Lung (tissue), 11 donors: ENCODE measurements at regions not wholly inside any gene's neighbourhood (a gene's known extent, or its start where the extent isn't known, plus 50 kb on each side); places are given as distances from the start of the nearest gene placed in this dataset.
A peak's percentile ranks its signal among the peaks of the same experiment; 100 is the strongest.

Source experiments
- ATAC-seq: fragments of 200-7000 bp; cut with Tn5 transposase; one replicate; pipeline ENCODE4 v1.9.1; 2020; ENCODE audit warnings: moderate number of reproducible peaks; ENCODE audit not compliant: insufficient read depth, low FRiP score
- DNase-seq, 3 donors: peaks; one replicate each; pipeline ENCODE4 v3.0.0-alpha.2; 2013 to 2017
- H3K27ac ChIP-seq, 2 donors: one replicate each; pipeline ENCODE4 v1.5.1; 2013; ENCODE audit warnings: mild to moderate bottlenecking in 2 of 2, moderate library complexity in 2 of 2, control low read depth in 1 of 2, inconsistent platforms in 1 of 2, low read depth in 1 of 2, low read length in 1 of 2
- H3K27me3 ChIP-seq, 3 donors: one replicate each; pipeline ENCODE4 v1.5.1; 2013; ENCODE audit warnings: low read length in 2 of 3; ENCODE audit not compliant: control insufficient read depth in 3 of 3, insufficient read depth in 3 of 3
- H3K36me3 ChIP-seq, 4 donors: one replicate each; pipeline ENCODE4 v1.5.1; 2013; ENCODE audit warnings: low read length in 4 of 4, mild to moderate bottlenecking in 1 of 4, moderate library complexity in 1 of 4; ENCODE audit not compliant: control insufficient read depth in 4 of 4, insufficient read depth in 4 of 4
- H3K4me1 ChIP-seq, 5 donors: one replicate each; pipeline ENCODE4 v1.5.1; 2013; ENCODE audit warnings: low read length in 5 of 5, mild to moderate bottlenecking in 2 of 5, moderate library complexity in 1 of 5; ENCODE audit not compliant: control insufficient read depth in 5 of 5, insufficient read depth in 5 of 5
- H3K4me3 ChIP-seq: one replicate; pipeline ENCODE4 v1.5.1; 2013; ENCODE audit warnings: mild to moderate bottlenecking, control low read depth, moderate library complexity
- H3K9ac ChIP-seq, 2 donors: one replicate each; pipeline ENCODE4 v1.5.1; 2013; ENCODE audit warnings: low read length in 2 of 2, control low read depth in 1 of 2; ENCODE audit not compliant: insufficient read depth in 1 of 2
- H3K9me3 ChIP-seq, 4 donors: one replicate each; pipeline ENCODE4 v1.5.1; 2013; ENCODE audit warnings: low read length in 3 of 4, mild to moderate bottlenecking in 1 of 4, moderate library complexity in 1 of 4; ENCODE audit not compliant: control insufficient read depth in 4 of 4, insufficient read depth in 3 of 4
- CTCF ChIP-seq: IDR thresholded peaks from 2 replicates; pipeline ENCODE4 v1.5.1; 2012; ENCODE audit warnings: mild to moderate bottlenecking; ENCODE audit errors: control extremely low read depth, extremely low read depth
- WGBS, 2 donors: extraction: QIAGEN DNeasy Blood & Tissue Kit; methylation state at CpG; one replicate each; pipeline ENCODE4 v1.1.7; 2013; 5-methylcytosine and 5-hydroxymethylcytosine counted together
- donor health status: control.
- donor health status: control.
- donor health status: Bipolar disorder and iron deficiency.
- donor health status: healthy.
- donor health status: DM: yes; HTN: yes; CAD: no.

DNA sequence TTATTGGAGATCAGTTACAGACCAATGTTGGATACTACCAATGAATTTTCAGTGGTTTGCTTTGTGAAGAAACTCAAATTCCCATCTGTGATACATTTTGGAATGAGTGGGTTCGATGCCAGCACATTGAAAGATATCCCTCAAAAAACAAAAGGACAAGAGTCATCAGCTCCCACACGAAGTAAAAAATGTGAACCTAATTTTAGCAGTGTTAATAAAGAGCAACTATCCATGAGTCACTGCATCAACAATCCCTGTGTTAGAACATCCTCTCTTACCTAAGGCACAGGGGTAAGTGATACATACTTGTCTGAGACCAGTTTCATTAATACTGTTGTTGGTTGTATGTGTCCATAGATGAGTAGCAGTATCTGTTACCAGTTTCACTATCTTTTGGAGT lies 551.8 kb upstream of the SOX11 start:
- no peaks in the 10 kb centered on the region for H3K4me1 ChIP-seq
- 60 to 75% methylated on average over 2 of the region's 2 CpGs for WGBS, 2 donors
- no peak for DNase-seq
- peaks cover 0 to 3% (median 0%) of the 10 kb centered on the region in 4 donors for H3K9me3 ChIP-seq
- H3K27ac ChIP-seq: no peak overlapping the region
- no peaks in the 10 kb centered on the region for H3K36me3 ChIP-seq
- H3K27me3 ChIP-seq: no peaks in the 10 kb centered on the region
- H3K4me3 ChIP-seq: no peak overlapping the region
- no peak for TF ChIP-seq CTCF
- no peak for ATAC-seq
- no peak overlapping the region for H3K9ac ChIP-seq

DNA sequence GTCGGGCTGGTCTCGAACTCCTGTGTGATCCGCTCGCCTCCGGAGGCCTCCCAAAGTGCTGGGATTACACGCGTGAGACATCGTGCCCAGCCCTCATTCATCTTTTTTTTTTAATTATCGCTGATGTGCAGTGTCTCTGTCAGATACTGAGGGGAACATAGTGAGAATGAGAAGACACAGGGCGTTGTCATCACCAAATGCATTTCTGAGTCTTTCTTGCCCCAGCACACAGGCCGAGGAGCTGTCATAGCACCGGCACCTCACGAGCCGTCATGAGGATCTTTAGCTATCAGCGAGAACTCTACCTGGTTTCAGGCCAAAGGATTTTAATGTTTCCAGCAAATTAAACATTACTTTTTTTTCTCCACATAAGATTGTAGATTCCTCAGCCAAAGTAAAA lies 548.0 kb upstream of the SOX11 start:
- 83 to 86% methylated on average over 15 of the region's 15 CpGs for WGBS, 2 donors
- no peaks in the 10 kb centered on the region for H3K4me1 ChIP-seq
- ATAC-seq (no peak), DNase-seq (peak in 1 of 3 donors; percentile 8)
- no peak overlapping the region for H3K4me3 ChIP-seq
- peaks cover 0 to 6% (median 0%) of the 10 kb centered on the region in 4 donors for H3K9me3 ChIP-seq
- no peak overlapping the region for H3K9ac ChIP-seq
- no peaks in the 10 kb centered on the region for H3K27me3 ChIP-seq
- no peaks in the 10 kb centered on the region for H3K36me3 ChIP-seq
- no peak overlapping the region for H3K27ac ChIP-seq
- no peak for TF ChIP-seq CTCF

GRCh38 chr2:5145053-5145452 lies 547.1 kb upstream of the SOX11 start:
- no peak for TF ChIP-seq CTCF
- H3K4me3 ChIP-seq: no peak overlapping the region
- whole genome bisulfite sequencing, 2 donors: 84 to 92% methylated on average over 8 of the region's 8 CpGs
- no peaks in the 10 kb centered on the region for H3K4me1 ChIP-seq
- DNase-seq (no peak), ATAC-seq (no peak)
- H3K27ac ChIP-seq: no peak overlapping the region
- no peaks in the 10 kb centered on the region for H3K27me3 ChIP-seq
- H3K36me3 ChIP-seq: no peaks in the 10 kb centered on the region
- peaks cover 0 to 6% (median 0%) of the 10 kb centered on the region in 4 donors for H3K9me3 ChIP-seq
- no peak overlapping the region for H3K9ac ChIP-seq

DNA sequence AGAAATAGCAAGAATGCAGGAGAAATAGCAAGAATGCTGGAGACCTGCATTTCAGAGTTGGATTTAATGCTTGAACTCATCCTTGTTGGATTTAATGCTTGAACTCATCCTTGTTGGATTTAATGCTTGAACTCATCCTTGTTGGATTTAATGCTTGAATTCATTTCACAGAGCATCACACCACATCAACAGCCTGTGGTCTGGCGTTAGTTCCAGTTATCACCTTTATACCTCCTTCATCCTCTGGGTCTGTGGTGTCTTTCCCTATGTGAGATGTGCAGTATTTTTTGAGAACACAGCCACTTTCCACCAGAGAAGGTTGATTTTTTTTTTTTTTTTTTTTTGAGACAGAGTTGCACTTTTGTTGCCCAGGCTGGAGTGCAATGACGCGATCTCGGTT lies 546.4 kb upstream of the SOX11 start:
- DNase-seq (no peak), ATAC-seq (no peak)
- no peaks in the 10 kb centered on the region for H3K4me1 ChIP-seq
- no peaks in the 10 kb centered on the region for H3K36me3 ChIP-seq
- no peak for TF ChIP-seq CTCF
- no peaks in the 10 kb centered on the region for H3K27me3 ChIP-seq
- H3K9me3 ChIP-seq: peaks cover 0 to 6% (median 0%) of the 10 kb centered on the region in 4 donors
- H3K4me3 ChIP-seq: no peak overlapping the region
- 93 to 97% methylated on average over 4 of the region's 4 CpGs for WGBS, 2 donors
- no peak overlapping the region for H3K9ac ChIP-seq
- no peak overlapping the region for H3K27ac ChIP-seq
